KG1 (cell line): ENCODE measurements at regions not wholly inside any gene's neighbourhood (a gene's known extent, or its start where the extent isn't known, plus 50 kb on each side); places are given as distances from the start of the nearest gene placed in this dataset.
"Not testable (repeated sequence)": the region's sequence is repeated elsewhere in the genome, so short reads cannot be mapped to it uniquely, and the experiment has no call there.

Source experiments
- DNase-seq: peaks from one replicate; lab custom pipeline; 2025; lab: John Stamatoyannopoulos, UW

DNA sequence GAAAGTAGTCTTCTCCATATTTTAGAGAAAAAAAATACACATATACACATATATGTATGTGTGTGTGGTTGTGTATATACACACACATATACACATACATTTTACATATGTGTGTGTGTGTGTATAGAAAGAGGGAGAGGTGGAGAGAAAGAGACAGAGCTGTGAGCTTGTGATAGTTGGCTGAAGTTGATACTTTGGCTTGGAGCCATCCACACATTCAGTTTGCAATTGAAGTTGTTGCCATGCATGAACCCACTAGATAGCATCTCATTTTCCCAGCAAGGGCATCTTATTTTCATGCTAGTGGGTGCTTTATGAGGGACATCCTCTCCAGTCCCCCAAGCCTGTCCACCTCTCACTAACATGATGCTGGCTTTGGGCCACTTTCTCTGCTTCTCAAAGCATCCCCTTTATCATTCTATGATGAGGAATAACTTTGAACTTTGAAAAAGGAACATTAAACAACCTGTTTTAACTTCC lies 228.6 kb downstream of the ZNF621 start:
- DNase-seq = no peak

DNA sequence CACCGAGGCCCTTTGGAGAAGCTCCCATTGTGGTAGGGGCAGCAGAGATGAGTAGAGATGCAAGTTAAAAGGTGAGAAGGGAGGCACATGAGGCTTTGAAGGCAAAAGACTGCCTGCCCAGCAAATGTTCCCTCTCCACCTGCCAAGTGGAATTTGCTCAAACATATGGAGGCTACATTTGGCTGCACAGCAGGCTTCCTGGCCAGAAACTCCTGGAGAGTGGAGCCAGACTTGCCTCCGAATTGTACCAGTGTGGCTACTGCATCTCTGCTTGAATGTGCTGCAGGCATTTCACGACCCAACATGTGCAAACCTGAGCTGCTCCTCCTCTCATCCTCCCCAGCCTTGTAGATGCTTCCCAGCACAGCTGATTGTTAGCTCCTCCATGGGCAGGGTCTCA lies 229.2 kb downstream of the ZNF621 start:
- DNase-seq = no peak

DNA sequence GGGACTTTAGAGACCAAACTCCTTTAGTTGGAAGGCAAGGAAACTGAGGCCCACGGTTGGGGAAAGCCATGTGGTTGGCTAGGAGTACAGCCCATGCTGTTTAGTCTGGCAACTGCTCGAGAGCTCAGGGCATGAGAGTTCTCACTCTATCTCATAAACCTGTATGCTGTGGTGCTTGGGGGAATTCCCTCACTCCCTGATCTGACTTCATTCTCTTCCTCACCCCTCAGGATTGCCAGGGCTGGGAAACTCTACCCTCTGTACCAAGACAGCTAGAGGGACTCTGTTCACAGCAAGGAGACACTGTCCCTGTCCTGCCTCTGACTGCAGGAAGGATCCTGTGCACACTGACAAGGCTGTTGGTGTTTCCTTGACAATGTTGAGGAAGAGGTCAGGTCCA lies 230.2 kb downstream of the ZNF621 start:
- DNase-seq = no peak

DNA sequence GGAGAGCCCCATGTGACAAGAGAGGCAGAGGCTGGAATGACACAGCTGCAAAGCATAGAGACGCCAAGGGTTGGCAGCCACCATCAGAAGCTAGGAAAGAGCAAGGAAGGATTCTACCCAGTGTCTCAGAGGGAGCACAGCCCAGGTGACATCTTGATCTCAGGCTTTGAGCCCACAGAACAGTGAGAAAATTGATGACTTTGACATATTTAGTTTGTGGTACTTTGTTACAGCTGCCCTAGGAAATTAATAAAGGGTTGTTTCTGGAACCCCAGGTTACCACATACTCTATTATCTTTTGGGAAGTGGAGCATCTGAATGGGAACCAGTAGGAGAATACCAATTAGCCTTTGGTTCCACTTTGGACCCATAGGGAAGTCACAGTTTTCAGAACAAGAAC lies 231.7 kb downstream of the ZNF621 start:
- no peak for DNase-seq

DNA sequence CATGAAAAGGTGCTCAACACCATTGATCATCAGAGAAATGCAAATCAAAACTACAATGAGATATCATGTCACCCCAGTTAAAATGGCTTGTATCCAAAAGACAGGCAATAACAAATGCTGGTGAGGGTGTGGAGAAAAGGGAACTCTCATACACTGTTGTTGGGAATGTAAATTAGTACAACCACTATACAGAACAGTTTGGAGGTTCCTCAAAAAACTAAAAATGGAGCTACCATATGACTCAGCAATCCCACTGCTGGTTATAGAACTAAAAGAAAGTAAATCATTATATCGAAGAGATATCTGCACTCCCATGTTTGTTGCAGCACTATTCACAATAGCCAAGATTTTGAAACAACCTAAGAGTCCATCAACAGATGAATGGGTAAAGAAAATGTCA lies 238.0 kb downstream of the ZNF621 start:
- not testable (repeated sequence) for DNase-seq

DNA sequence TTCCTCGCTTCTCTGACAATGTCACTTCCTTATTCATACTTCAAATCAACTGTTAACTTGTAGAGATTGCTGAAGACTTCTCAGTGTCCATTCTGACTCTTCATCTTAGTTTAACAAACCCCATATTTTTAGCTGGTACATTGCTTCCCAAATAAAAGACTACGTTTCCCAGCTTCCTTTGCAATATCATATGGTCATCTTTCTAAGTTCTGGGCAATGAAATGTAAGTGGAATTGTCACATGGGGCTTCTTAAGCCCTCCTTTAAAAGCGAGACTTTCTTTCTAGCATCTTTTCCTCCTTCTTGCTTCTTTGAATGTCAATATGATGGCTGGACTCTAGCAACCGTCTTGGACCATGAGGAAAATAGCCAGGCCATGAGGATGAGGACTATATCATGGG lies 239.0 kb downstream of the ZNF621 start:
- DNase-seq = no peak

DNA sequence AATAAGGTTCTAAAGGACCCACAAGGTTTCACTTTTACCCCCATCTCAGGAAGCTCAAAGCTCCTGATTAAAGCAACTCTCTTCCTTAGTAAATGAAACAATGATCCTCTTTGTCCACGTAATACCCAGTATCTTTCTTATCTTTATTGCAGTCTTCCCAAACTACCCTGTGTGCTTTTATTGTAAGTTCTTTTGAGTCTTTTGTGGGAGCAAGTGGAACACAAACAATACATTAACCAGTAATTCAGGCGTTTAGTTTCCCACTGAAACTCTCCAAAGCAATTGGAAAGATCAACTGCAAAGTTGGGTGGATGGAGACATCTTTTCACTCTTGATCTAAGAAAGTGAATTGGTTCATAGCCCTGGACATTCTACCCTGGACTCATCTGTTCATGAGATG lies 240.0 kb downstream of the ZNF621 start:
- no peak for DNase-seq

DNA sequence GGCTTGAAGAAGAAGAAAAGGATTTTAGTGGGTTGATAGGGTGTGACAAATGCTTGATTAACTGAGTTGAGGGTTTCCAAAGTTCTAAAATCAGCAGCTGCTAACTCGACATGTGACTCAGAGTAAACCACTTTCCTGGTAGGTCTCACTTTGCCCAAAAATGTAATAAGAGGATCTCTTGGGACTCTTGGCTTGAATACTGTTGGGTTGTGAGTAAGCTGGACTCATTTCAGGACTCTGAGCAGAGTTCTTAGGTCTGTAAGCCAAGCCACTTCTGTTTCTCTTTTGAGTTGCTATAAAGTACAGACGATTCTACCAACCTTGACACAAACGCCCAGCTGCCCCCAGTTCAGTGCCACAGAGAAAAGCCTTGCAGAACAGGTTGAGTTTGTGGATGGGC lies 241.1 kb downstream of the ZNF621 start:
- no peak for DNase-seq

DNA sequence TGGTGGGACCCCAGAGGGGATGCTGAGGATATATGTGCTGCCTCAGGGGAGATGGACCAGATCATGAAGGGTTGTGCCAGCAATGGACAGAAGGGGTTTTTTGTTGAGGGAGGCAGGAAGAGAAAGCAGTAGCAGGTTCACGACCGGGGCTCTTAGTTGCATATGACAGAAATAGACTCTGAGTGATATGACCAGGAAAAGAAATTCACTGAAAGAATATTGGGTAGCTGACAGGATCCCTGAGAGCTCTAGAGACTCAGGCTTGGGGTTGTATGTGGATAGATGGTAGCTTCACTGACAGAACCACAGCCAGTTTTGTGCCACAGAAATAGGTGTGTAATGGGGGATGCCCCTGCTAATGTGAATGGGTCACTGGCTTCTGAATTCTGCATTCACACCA lies 241.6 kb downstream of the ZNF621 start:
- no peak for DNase-seq

DNA sequence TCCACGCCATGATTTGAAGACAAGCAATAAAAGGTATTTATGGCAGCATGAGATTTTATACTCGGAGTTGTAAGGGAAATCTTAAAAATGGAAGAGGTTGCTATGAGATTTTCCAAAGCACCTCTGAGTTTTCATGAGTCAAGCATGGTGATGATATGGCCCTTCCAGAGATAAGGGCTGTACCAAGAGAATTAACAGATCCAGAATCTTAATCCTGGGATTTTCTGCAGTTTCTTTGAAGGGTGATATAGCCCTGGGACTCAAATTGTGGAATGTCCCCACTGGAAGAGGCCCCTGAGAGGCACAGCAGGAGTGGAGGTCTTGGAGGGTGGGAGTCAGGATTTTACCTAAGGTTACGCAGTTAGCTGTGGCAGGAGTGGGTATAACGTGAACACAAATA lies 243.3 kb downstream of the ZNF621 start:
- DNase-seq = no peak

DNA sequence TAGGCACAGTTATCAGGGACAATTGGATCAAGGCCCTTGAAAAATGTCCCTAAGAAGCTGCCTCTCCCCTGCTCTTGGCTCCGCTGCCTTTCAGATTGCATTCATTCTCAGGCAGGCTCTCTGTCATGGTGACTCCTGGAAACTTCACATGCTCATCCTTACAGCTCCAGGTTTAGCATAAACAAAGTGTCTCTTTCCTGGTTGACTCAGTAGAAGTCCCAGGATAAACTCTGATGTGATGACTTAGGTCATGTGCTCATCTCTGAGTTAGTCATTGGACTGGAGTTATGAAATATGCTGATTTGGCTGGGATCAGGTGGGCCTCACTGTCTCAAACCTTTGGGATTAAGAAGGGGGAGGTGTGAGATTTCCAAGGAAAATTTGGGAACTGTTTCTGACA lies 243.8 kb downstream of the ZNF621 start:
- no peak for DNase-seq

DNA sequence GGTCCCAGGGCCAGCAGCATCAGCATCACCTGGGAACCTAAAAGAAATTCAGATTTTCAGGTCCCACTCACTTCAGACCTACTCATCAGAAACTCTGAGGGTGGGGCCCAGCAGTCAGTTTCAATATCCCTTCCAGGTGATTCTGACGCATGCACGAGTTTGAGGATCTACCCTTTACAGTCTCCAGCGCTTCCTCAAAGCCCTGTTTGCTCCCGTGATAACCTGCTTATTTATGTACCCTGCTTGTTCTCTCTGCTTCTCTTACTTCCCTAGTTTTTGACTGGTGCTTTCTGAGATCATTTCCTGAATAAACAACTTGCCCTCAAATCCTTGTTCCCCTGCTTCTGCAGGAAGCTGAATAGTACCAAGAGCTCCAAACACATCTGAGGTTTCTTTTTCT lies 245.3 kb downstream of the ZNF621 start:
- no peak for DNase-seq

DNA sequence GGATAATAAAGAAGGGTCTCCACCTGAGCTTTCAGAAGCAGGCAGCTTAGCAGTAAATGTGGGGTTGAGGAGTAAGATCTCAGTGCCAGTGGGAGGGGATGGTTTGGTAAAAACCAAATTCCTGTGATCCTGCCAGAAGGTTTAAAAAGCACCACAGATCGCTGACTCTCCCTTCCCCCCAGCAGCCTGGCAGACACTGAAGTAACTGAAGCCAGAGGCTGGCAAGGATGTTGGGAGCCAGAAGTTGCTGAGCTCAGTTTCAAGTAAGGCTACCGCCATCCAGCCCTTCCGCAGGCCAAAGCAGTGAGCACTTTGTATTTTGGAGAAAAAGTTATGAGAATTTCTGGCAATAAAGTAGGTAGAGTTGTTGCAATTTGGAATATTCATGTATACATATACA lies 246.4 kb downstream of the ZNF621 start:
- DNase-seq = no peak

DNA sequence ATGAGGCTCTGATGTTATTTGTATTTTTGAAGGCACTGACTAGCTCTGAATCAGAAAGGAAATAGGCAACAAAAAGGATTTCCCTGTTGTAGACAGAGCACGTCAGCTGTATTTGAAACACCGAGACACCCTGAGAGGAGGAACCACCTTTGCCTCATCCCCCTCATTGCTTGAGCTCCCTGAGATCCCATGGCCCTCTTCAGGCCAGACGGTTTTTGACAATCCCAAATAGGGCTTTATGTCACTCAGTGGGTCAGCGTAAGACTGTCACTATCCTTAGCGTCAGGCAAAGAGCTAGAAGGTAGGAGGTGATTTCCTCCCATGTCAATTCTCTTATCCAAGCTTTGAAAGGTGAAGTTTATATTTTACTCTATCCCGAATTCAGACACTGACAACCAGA lies 254.3 kb downstream of the ZNF621 start:
- no peak for DNase-seq

DNA sequence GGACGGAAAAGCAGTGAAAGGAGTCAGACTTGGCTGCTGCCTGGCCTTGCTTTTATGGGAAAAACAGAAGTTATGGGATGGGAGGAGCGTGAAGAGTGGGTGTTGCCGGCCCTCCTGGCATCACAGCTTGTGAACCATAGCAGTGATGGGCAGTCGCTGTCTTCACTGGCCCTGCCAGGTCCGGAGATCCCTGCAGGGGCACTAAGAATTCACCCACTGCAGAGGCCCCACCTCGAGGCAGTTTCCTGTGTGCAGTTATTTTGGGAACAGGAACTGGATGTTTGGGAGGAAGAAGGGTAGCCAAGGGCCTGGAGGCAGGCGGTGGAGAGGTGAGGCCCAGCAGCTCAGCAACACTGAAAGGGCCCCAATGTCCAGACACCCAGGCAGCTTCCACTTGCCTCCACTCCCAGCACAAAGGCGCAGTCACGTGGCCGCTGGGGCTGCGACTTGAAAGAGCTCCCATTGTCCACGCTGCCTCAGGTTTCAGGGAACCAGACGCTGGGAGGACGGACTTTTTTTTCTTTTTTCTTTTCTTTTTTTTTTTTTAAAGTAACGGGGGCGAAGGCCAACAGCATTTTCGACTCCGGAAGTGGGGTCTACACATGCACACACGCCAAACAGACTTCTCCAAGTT lies 255.6 kb downstream of the ZNF621 start:
- no peak for DNase-seq

DNA sequence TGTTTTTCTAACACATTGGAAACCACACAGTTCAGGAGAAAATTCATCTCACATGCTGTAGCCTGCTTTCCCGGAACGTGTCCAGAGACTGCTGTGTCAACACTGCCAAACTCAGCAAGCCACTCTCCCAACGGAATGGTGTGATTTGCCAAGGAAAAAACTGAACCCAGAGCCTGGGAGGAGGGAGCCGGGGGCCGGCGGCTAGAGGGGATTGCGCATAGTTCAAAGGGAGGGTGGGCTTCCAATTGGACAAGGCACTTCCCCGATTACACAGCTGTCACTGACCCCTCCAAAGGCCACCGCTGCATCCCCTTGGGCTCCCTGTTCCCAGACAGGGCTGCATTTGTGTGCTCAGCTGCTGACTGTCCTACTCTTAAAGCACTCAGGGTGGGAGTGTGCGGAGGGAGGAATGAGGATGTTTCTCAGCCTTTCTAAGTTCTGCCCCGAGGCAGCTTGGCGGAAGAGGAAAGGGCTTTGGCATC lies 256.2 kb downstream of the ZNF621 start:
- no peak for DNase-seq

DNA sequence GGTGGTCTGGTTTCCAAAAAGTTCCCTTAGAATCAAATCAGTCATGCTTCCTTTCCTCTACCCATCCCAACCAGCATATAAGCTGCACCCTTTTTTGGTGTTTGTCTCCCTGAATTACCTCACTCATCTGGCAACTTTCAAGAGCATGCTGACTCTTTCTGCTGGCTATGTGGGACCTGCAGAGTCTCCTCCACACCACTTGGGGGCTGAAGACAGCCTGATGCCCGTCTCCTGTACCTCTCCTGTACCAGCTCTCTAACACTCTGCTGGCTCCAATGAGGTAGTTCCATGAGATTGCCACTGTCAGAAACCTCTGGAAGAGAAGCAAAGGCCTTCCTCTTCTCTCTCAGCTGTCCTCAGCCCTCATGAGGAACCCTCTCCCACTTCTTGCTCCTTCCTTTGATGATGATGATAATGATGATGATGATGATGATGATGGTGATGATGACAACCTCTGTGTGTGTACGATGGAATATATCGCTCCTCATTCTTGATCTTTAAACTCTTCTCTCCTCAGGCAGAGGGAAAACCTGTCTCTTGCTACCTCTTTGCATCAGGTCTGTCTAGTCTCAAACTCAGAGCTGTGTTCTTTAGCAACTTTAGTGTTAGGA lies 257.5 kb downstream of the ZNF621 start:
- DNase-seq = no peak

DNA sequence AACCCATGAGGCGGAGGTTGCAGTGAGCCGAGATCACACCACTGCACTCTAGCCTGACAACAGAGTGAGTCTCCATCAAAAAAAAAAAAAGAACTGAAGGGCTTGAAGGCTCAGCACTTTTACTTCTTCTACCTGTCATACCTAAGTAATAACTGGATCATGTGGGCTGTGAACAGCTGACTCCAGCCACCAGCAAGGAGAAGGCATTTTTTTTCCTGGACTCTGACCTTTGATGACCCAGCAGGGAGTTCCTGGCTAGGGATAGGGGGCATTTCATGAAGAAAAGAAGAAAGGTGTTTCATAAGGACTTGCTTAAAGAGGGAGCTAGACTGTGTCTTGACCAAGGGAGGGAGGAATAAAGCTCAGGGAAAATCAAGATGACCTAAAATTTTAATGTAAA lies 266.0 kb downstream of the ZNF621 start:
- no peak for DNase-seq

DNA sequence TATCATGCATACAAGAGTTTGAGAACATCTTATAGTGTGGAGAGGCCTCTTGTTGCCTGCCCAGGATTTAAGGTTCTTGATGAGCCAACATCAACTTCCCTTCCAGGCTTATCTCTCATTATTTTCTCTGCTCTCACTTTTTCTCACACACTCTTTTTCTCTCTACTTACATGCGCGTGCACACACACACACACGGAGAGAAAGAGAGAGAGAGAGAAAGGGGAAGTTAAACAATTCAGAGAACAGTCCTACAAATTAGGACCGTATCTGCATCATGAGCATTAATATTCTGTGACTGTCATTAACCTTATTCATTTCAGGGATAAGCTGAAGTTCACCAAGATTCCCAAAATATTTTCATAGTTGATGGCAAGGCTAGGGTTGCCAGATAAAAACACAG lies 269.0 kb downstream of the ZNF621 start:
- no peak for DNase-seq

DNA sequence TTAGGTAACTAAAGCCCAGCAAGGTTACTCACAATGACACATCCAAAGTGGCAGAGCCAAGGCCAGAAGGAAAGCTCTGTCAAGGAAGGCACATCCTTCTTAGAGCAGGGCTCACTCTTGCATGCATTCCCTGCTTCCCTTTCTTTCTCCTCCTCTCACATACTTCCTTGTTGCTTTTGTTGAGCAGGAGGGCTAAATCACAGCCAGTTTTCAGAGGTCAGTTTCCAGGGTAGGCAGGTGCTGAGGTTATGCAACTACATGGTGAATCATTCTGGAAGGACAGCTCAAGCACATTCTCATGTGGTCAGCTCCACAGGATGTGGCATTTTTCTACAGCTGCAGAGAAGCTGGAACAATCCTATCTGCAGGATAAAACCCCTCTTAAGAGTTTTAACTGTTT lies 275.6 kb downstream of the ZNF621 start:
- DNase-seq = no peak

DNA sequence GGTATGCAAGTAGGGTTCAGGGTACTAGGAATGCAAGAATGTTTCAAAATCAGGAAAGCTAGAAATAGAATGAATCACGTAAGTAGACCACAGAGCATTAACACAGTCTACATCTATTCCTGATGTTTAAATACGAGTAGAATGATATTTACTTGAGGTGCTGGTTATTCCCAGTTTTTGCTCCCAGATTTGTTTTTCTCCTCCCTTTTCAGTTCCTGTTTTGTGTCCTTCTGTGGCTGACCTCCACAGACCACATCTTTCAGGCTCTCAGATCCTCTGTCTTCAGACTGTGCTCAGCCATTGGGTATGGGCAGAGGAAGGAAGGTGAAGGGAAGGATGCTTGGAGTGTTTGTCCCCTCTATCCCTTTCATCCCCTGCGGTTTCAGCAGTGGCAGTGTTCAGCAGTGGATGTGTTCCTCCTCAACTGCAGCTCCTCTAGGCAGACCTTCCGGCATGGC lies 276.6 kb downstream of the ZNF621 start:
- no peak for DNase-seq

DNA sequence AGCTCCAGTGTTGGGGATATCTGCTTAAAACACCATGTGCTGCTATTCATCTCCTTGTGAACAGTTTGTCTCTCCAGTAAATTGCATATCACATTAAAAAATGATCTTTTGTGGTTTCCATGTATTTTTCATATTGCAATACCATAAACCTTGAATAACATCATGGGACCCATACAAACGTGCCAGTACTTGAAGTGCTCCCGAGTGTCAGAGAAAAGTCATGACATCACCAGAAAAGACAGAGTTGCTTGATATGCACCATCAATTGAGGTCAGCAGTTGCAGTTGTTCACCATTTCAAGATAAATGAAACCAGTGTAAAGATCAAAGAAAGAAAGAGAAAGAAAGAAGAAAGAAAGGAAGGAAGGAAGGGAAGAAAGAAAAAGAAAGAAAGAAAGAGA lies 278.6 kb downstream of the ZNF621 start:
- DNase-seq = no peak

DNA sequence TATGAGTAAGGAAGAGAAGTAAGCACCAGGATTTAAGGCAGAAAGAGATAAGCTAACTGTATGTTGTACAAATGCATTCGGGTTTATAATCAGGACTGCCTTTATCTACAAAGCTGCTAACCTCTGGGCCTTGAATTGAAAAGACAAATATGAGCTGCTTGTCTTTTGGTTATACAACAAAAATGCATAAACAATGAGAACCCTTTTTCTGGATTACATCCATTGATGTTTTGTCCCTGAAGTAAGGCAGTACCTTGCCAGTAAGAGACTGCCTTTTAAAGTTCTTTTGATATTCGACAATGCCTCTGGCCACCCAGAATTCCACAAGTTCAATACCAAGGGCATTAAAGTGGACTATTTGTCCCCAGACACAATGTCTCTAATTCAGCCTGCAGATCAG lies 280.7 kb downstream of the ZNF621 start:
- DNase-seq = no peak

DNA sequence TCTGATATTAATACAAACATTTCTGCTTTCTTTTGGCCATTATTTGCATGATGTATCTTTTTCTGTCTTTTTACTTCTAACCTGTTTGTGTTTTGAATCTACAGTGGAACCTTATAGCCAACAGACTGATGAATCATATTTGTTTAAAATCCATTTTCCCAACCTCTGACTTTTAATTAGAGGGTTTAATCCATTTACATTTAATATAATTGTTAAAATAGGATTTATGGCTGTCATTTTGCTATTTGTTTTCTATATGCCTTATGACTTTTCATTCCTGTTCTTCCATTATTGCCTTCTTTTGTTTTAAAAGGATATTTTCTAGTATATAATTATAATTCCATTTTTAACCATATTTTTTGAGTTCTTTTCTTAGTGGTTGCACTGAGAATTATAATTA lies 286.1 kb downstream of the ZNF621 start:
- no peak for DNase-seq
